T-helper 2 cell (primary cell): ENCODE measurements at regions not wholly inside any gene's neighbourhood (a gene's known extent, or its start where the extent isn't known, plus 50 kb on each side); places are given as distances from the start of the nearest gene placed in this dataset.

Source experiments
- DNase-seq, 5 experiments: peaks; one replicate each; pipeline versions ENCODE4 v3.0.0 to v3.0.0-alpha.2; 2012 to 2022

- no peak for DNase-seq
These were observed 99.2 kb upstream of the ZRANB2 start for GRCh38 chr1:71179997-71180396.

GRCh38 chr1:71170925-71171324, 90.1 kb upstream of the ZRANB2 start:
- DNase-seq, result no peak

- DNase-seq, result no peak
These were observed 86.7 kb upstream of the ZRANB2 start for GRCh38 chr1:71167505-71167904.

GRCh38 chr1:71166178-71167173, 85.6 kb upstream of the ZRANB2 start:
- no peak for DNase-seq

- no peak for DNase-seq
These were observed 76.9 kb upstream of the ZRANB2 start for GRCh38 chr1:71157715-71158114.

GRCh38 chr1:71157151-71157550, 76.3 kb upstream of the ZRANB2 start:
- no peak for DNase-seq

- no peak for DNase-seq
These were observed 75.8 kb upstream of the ZRANB2 start for GRCh38 chr1:71156590-71156989.

- no peak for DNase-seq
These were observed 73.6 kb upstream of the ZRANB2 start for GRCh38 chr1:71154429-71154828.

- no peak for DNase-seq
These were observed 73.0 kb upstream of the ZRANB2 start for GRCh38 chr1:71153826-71154225.

- DNase-seq, result no peak
These were observed 67.0 kb upstream of the ZRANB2 start for GRCh38 chr1:71147637-71148360.

GRCh38 chr1:71135571-71135970, 54.7 kb upstream of the ZRANB2 start:
- DNase-seq, result no peak
